ENCODE measurements at regions not wholly inside any gene's neighbourhood (a gene's known extent, or its start where the extent isn't known, plus 50 kb on each side); places are given as distances from the start of the nearest gene placed in this dataset.

DNA sequence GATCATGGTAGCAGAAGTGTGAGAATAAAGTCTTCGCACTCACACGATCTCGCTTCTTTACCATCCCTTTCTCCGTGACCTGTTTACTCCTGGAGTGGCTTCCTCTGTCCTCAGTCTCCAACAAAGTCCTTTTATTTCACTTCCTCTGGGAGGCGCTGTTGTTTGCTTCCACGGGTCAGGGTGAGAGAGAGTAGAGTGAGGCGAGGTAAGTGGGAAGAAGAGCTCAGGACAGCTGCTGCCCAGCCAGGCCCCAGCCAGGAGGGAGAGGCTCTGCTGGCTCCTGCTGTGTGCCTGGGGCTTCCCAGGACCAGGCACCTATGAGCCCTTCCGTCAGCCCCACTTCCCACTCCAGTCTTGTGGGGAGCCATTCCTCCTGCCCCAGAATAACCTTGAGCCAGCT lies 242.1 kb downstream of the FGF9 start:
- Histone ChIP-seq H2BK15ac (ENCODE audit: low read depth, low read length) (no peak overlapping the region), H2BK120ac (ENCODE audit: low read depth, low read length) (no peak overlapping the region), H3K27ac (ENCODE audit: insufficient read depth, low read length) (no peak overlapping the region), H3K4me3 (ENCODE audit: insufficient read depth, low read depth, low read length) (no peak overlapping the region), H3K9me1 (ENCODE audit: insufficient read depth, low read length) (no peaks in the 10 kb centered on the region), H3K4me2 (ENCODE audit: low read depth, low read length) (no peak overlapping the region), H4K20me1 (ENCODE audit: insufficient read depth, low read length) (no peaks in the 10 kb centered on the region), H2BK20ac (ENCODE audit: low read depth, low read length) (no peak overlapping the region), H3K79me1 (ENCODE audit: low read depth in 1 of 2, low read length in 2 of 2) (no peaks in the 10 kb centered on the region), H3K9me3 (ENCODE audit: control insufficient read depth, insufficient read depth, low read length) (no peaks in the 10 kb centered on the region), H3K56ac (ENCODE audit: extremely low read depth, insufficient read depth, low read length) (no peak overlapping the region), H3K4me1 (ENCODE audit: control insufficient read depth, insufficient read depth, low read length) (no peaks in the 10 kb centered on the region; the same call in 1 of the 2 replicates), H3K23ac (ENCODE audit: low read depth, low read length) (no peak overlapping the region), H4K5ac (ENCODE audit: low read depth, low read length) (no peak overlapping the region), H2AFZ (replicated peaks; ENCODE audit: low read length, poor library complexity) (no peak overlapping the region), H3K36me3 (ENCODE audit: control insufficient read depth, insufficient read depth, low read length) (no peaks in the 10 kb centered on the region), H3K27me3 (ENCODE audit: control insufficient read depth, insufficient read depth, low read length) (no peaks in the 10 kb centered on the region; the same call in 1 of the 2 replicates), H4K91ac (ENCODE audit: insufficient read depth, low read depth, low read length) (no peak overlapping the region), H2AK5ac (ENCODE audit: low read depth, low read length) (no peak overlapping the region), H3K18ac (ENCODE audit: low read depth, low read length) (no peak overlapping the region), H4K8ac (ENCODE audit: low read depth in 2 of 2, low read length in 2 of 2) (no peak overlapping the region), H3K4ac (ENCODE audit: low read depth, low read length) (no peak overlapping the region), H2AK9ac (replicated peaks; ENCODE audit: low read depth, low read length, poor library complexity) (no peak overlapping the region), H3K14ac (replicated peaks; ENCODE audit: low read depth, low read length) (no peak overlapping the region), H2BK5ac (ENCODE audit: low read depth, low read length, poor library complexity, severe bottlenecking) (no peak overlapping the region), H3K9ac (ENCODE audit: low read depth, low read length) (no peak overlapping the region)
- BruUV-seq (replicated peaks), result no TSS peak
- DNase-seq (peak; percentile 19), ATAC-seq (ENCODE audit: low read depth) (no peak; the same call in 1 of the 2 replicates)
- in situ Hi-C loops (cut with MboI; ENCODE audit: low sequenced_read_pairs) (no loop called here), intact Hi-C loops (cut with micrococcal nuclease) (loop anchor here (5.0 kb wide), 1 partner anchor 364 kb away; no protein-coding TSS in a partner anchor), dilution Hi-C loops (cut with HindIII; ENCODE audit: low sequenced_read_pairs, unreplicated experiment) (no loop called here)
- ChIA-PET CTCF (interaction anchor here (0.5 kb wide), 1 partner anchor 553 kb away, joined by 3 read pairs; no protein-coding TSS in a partner anchor), POLR2A (ENCODE audit: unreplicated experiment) (no interaction called here)
- WGBS, 2 experiments (ENCODE audit: extremely low coverage in 2 of 2, insufficient read length in 1 of 2), result no CpG with 5 or more reads among the region's 8 CpGs
- TF ChIP-seq NFE2L2 (IDR thresholded peaks at IDR 0.05; ENCODE audit: low read depth, low read length), result no peak
- TF ChIP-seq USF2 (IDR thresholded peaks at IDR 0.05; ENCODE audit: low read depth, low read length), result no peak
- TF ChIP-seq POLR2A (IDR thresholded peaks at IDR 0.05; ENCODE audit: low read depth, low read length), result no peak
- TF ChIP-seq RAD21 (IDR thresholded peaks at IDR 0.05; ENCODE audit: low read length), result peak; percentile 44
- no peak for TF ChIP-seq FOS (IDR thresholded peaks at IDR 0.05; ENCODE audit: low read depth, low read length)
- TF ChIP-seq BHLHE40 (IDR thresholded peaks at IDR 0.05; ENCODE audit: low read depth, low read length), result no peak
- no peak for TF ChIP-seq CHD1 (IDR thresholded peaks at IDR 0.05; ENCODE audit: low read depth, low read length)
- no peak for TF ChIP-seq MAFK (IDR thresholded peaks at IDR 0.05; ENCODE audit: low read depth, low read length)
- no peak for TF ChIP-seq ELK1 (IDR thresholded peaks at IDR 0.05; ENCODE audit: borderline replicate concordance, low read depth, low read length)
- peak; percentile 27; the same call in 1 of the 2 replicates for TF ChIP-seq SMC3 (IDR thresholded peaks at IDR 0.05; ENCODE audit: low read depth, low read length)
- TF ChIP-seq RCOR1 (IDR thresholded peaks at IDR 0.05; ENCODE audit: insufficient replicate concordance, low read length), result no peak
- TF ChIP-seq MAZ (IDR thresholded peaks at IDR 0.05; ENCODE audit: borderline replicate concordance, low read depth, low read length), result no peak
- TF ChIP-seq CEBPB (IDR thresholded peaks at IDR 0.05; ENCODE audit: low read depth, low read length), result no peak
- no peak for TF ChIP-seq MXI1 (IDR thresholded peaks at IDR 0.05; ENCODE audit: borderline replicate concordance, low read depth, low read length)
- TF ChIP-seq, protein P1, sequence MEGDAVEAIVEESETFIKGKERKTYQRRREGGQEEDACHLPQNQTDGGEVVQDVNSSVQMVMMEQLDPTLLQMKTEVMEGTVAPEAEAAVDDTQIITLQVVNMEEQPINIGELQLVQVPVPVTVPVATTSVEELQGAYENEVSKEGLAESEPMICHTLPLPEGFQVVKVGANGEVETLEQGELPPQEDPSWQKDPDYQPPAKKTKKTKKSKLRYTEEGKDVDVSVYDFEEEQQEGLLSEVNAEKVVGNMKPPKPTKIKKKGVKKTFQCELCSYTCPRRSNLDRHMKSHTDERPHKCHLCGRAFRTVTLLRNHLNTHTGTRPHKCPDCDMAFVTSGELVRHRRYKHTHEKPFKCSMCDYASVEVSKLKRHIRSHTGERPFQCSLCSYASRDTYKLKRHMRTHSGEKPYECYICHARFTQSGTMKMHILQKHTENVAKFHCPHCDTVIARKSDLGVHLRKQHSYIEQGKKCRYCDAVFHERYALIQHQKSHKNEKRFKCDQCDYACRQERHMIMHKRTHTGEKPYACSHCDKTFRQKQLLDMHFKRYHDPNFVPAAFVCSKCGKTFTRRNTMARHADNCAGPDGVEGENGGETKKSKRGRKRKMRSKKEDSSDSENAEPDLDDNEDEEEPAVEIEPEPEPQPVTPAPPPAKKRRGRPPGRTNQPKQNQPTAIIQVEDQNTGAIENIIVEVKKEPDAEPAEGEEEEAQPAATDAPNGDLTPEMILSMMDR (conservative IDR thresholded peaks at IDR 0.05; ENCODE audit: low read depth, low read length), result peak; percentile 40
- TF ChIP-seq RFX5 (IDR thresholded peaks at IDR 0.05; ENCODE audit: low read depth, low read length), result no peak
